ENCODE measurements at regions not wholly inside any gene's neighbourhood (a gene's known extent, or its start where the extent isn't known, plus 50 kb on each side); places are given as distances from the start of the nearest gene placed in this dataset.

GRCh38 chr4:133247861-133248260, 98.8 kb downstream of the PCDH10 start:
- Mint-ChIP-seq H3K27ac (no peak overlapping the region), H3K4me3 (no peak overlapping the region), H3K4me1 (no peaks in the 10 kb centered on the region), H3K36me3 (no peaks in the 10 kb centered on the region), H3K27me3 (ENCODE audit: low read depth) (no peaks in the 10 kb centered on the region), H3K9me3 (no peaks in the 10 kb centered on the region)
- TF ChIP-seq, protein P1, sequence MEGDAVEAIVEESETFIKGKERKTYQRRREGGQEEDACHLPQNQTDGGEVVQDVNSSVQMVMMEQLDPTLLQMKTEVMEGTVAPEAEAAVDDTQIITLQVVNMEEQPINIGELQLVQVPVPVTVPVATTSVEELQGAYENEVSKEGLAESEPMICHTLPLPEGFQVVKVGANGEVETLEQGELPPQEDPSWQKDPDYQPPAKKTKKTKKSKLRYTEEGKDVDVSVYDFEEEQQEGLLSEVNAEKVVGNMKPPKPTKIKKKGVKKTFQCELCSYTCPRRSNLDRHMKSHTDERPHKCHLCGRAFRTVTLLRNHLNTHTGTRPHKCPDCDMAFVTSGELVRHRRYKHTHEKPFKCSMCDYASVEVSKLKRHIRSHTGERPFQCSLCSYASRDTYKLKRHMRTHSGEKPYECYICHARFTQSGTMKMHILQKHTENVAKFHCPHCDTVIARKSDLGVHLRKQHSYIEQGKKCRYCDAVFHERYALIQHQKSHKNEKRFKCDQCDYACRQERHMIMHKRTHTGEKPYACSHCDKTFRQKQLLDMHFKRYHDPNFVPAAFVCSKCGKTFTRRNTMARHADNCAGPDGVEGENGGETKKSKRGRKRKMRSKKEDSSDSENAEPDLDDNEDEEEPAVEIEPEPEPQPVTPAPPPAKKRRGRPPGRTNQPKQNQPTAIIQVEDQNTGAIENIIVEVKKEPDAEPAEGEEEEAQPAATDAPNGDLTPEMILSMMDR (IDR thresholded peaks at IDR 0.05; ENCODE audit: unreplicated experiment): no peak
- DNase-seq (ENCODE audit: low spot score in 2 of 2, unreplicated experiment in 2 of 2): no peak

DNA sequence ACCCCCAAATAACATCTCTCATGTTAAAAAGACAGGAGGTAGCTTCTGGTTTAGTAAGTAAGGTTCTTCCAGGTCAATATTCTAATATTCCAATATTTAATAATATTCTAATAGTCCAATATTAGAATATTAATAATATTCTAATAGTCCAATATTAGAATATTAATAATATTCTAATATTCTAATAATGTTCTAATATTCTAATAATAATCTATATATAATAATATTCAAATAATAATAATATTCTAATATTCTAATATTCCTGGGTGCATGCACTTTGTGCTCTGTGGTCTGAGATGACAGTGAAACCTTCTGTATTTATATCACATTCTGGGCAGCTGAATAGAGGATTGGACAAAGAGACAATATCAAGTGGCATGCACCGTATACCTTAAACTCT, 96.1 kb downstream of the PCDH10 start:
- H3K4me3 Mint-ChIP-seq: no peak overlapping the region
- H3K27me3 Mint-ChIP-seq (ENCODE audit: low read depth): no peaks in the 10 kb centered on the region
- H3K27ac Mint-ChIP-seq: no peak overlapping the region
- no peaks in the 10 kb centered on the region for H3K4me1 Mint-ChIP-seq
- TF ChIP-seq, protein P1 (IDR thresholded peaks at IDR 0.05; ENCODE audit: unreplicated experiment): no peak
- no peaks in the 10 kb centered on the region for H3K36me3 Mint-ChIP-seq
- no peak for DNase-seq (ENCODE audit: low spot score in 2 of 2, unreplicated experiment in 2 of 2)
- H3K9me3 Mint-ChIP-seq: no peaks in the 10 kb centered on the region

Measured in mesothelial cell of epicardium (in vitro differentiated cells).